Suprapubic skin (tissue), 3 donors: ENCODE measurements at regions not wholly inside any gene's neighbourhood (a gene's known extent, or its start where the extent isn't known, plus 50 kb on each side); places are given as distances from the start of the nearest gene placed in this dataset.

ENCODE experiments used
- EP300 ChIP-seq: sonication (generic); formaldehyde crosslinking; IDR thresholded peaks from one replicate; pipeline ENCODE4 v1.6.1; 2017; ENCODE audit warnings: antibody characterized with exemption
- POLR2A ChIP-seq, 2 donors: fragments of 450-650 bp; IDR thresholded peaks; one replicate each; pipeline ENCODE4 v1.6.1; 2017; ENCODE audit warnings: antibody characterized with exemption in 2 of 2, mild to moderate bottlenecking in 2 of 2, moderate library complexity in 2 of 2
- TF ChIP-seq, protein P1 (sequence below), 2 donors: fragments of 200-600 bp in 1 of 2; fragments of 450-650 bp in 1 of 2; sonication (generic) in 1 of 2; IDR thresholded peaks; one replicate each; pipeline ENCODE4 v1.5.1; 2016 to 2019; ENCODE audit warnings: antibody characterized with exemption in 2 of 2, mild to moderate bottlenecking in 1 of 2, moderate library complexity in 1 of 2

DNA sequence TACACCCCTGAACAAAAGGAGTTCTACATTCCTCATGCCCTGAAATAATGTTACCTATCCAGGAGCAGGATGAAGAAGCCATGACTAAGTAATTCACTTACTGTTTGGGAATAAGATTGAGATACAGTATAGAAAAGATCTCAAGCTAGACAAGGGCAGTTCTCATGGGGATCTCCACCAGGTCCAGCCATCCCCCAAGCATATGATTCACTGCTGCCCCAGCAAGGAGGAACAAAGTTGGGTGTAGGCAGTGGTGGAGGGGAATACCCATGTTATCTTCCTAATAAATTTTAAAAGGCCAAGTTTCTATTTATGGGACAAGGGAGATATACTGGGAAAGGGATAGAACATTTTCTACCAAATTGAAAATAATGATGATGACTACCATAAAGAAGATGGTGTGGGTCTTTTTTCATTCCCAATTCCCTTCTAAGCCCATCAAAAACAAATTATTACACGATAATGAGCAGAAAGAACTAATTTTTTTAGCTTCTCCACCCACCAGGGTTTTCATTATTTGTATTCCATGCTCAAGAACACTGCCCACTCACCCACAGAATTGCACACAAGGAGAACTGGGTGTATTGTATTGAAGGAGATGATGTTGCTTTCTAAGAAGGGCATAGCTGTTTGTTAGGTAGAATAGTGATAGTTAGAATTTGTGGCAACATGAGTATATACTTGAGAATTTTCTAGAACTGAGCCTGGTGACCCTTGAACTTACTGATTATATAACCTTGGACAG, 204.6 kb downstream of the BTG1 start:
- TF ChIP-seq POLR2A (IDR thresholded peaks at IDR 0.05) (no peak), EP300 (no peak)
- TF ChIP-seq, protein P1, sequence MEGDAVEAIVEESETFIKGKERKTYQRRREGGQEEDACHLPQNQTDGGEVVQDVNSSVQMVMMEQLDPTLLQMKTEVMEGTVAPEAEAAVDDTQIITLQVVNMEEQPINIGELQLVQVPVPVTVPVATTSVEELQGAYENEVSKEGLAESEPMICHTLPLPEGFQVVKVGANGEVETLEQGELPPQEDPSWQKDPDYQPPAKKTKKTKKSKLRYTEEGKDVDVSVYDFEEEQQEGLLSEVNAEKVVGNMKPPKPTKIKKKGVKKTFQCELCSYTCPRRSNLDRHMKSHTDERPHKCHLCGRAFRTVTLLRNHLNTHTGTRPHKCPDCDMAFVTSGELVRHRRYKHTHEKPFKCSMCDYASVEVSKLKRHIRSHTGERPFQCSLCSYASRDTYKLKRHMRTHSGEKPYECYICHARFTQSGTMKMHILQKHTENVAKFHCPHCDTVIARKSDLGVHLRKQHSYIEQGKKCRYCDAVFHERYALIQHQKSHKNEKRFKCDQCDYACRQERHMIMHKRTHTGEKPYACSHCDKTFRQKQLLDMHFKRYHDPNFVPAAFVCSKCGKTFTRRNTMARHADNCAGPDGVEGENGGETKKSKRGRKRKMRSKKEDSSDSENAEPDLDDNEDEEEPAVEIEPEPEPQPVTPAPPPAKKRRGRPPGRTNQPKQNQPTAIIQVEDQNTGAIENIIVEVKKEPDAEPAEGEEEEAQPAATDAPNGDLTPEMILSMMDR (IDR thresholded peaks at IDR 0.05) = no peak
